Heart right ventricle (tissue), 16 donors: ENCODE measurements at regions not wholly inside any gene's neighbourhood (a gene's known extent, or its start where the extent isn't known, plus 50 kb on each side); places are given as distances from the start of the nearest gene placed in this dataset.

Experiments used
- ATAC-seq, 8 donors: fragments of 200-7000 bp; cut with Tn5 transposase; one replicate each; pipeline ENCODE4 v1.9.1; 2020; ENCODE audit warnings: mild to moderate bottlenecking in 8 of 8, moderate library complexity in 8 of 8, moderate number of reproducible peaks in 1 of 8
- DNase-seq, 2 donors: peaks; one replicate each; pipeline ENCODE4 v3.0.0-alpha.2; 2020
- H3K27ac ChIP-seq, 10 donors: fragments of 200-600 bp; sonication (generic) in 2 of 10; one replicate each; pipeline versions ENCODE4 v1.5.0 to v1.8.0; 2020 to 2022; ENCODE audit warnings: mild to moderate bottlenecking in 3 of 10
- H3K27me3 ChIP-seq, 7 donors: fragments of 200-600 bp; one replicate each; pipeline ENCODE4 v1.8.0; 2021 to 2022; ENCODE audit warnings: mild to moderate bottlenecking in 2 of 7
- H3K36me3 ChIP-seq, 9 donors: fragments of 200-600 bp; sonication (generic) in 1 of 9; one replicate each; pipeline versions ENCODE4 v1.5.0 to v1.8.0; 2020 to 2022; ENCODE audit warnings: mild to moderate bottlenecking in 2 of 9
- H3K4me1 ChIP-seq, 9 donors: fragments of 200-600 bp; sonication (generic) in 1 of 9; one replicate each; pipeline versions ENCODE4 v1.5.0 to v1.8.0; 2020 to 2022; ENCODE audit warnings: mild to moderate bottlenecking in 4 of 9
- H3K4me3 ChIP-seq, 10 donors: fragments of 200-600 bp; sonication (generic) in 2 of 10; one replicate each; pipeline versions ENCODE4 v1.5.0 to v1.8.0; 2020 to 2022; ENCODE audit warnings: mild to moderate bottlenecking in 7 of 10, moderate library complexity in 2 of 10
- H3K9me3 ChIP-seq, 11 donors: fragments of 200-600 bp in 10 of 11; sonication (generic) in 2 of 11; one replicate each; pipeline versions ENCODE4 v1.5.0 to v1.8.0; 2013 to 2022; ENCODE audit warnings: mild to moderate bottlenecking in 2 of 11, control low read depth in 1 of 11, moderate library complexity in 1 of 11
- WGBS, 2 donors: extraction: QIAGEN DNeasy Blood & Tissue Kit; methylation state at CpG; one replicate each; pipeline ENCODE4 v1.1.7; 2013; ENCODE audit warnings: inconsistent platforms in 1 of 2; 5-methylcytosine and 5-hydroxymethylcytosine counted together
- intact Hi-C, 10 donors: fragments of 100-400 bp; cut with DNase I; formaldehyde crosslinking; loops; one replicate each; pipeline versions ENCODE4 v1.11.1 to v1.14.2; 2022
- TF ChIP-seq, protein P1 (sequence below), 9 donors: fragments of 200-600 bp; sonication (generic) in 2 of 9; IDR thresholded peaks; one replicate each; pipeline versions ENCODE4 v1.5.0 to v1.8.0; 2021 to 2022; ENCODE audit warnings: antibody characterized with exemption in 9 of 9, mild to moderate bottlenecking in 5 of 9, moderate library complexity in 1 of 9
- donor health status: Arrhythmogenic right ventricular cardiomyopathy.
- donor health status: ischemic (EF 13 %, LVEDD 7.1; RV severe dilation, severe dysfunction).
- donor health status: healthy with polysubstance abuse.
- donor health status: DM: no; HTN: yes; CAD: no.
- donor health status: DM: no; HTN: no; CAD: no.
- donor health status: ischemic (EF 25% LVEDD 6.9; RV normal size, moderate dysfunction).
- donor health status: ischemic (EF 25% LVEDD 5.7; RV mildly dilated, moderate dysfunction).
- donor health status: healthy.
- donor health status: DM: yes; HTN: yes; CAD: no.
- donor health status: Ischemic cardiomyopathy.
- donor health status: ischemic (EF 35%, LVEDD 5.7; RV mildly dilated, moderate dysfunction).
- donor health status: nonischemic (EF 11% LVEDD 7.7; RV severe dilation, severe dysfunction).
- donor health status: DM: yes; HTN: yes; CAD: no.
- donor health status: PGD.
- donor health status: ischemic (EF 29% LVEDD 5.4; RV normal size, mild dysfunction).
- donor health status: nonischemic (EF 23%, LVEDD 6.1; RV moderate dilation, normal function).

DNA sequence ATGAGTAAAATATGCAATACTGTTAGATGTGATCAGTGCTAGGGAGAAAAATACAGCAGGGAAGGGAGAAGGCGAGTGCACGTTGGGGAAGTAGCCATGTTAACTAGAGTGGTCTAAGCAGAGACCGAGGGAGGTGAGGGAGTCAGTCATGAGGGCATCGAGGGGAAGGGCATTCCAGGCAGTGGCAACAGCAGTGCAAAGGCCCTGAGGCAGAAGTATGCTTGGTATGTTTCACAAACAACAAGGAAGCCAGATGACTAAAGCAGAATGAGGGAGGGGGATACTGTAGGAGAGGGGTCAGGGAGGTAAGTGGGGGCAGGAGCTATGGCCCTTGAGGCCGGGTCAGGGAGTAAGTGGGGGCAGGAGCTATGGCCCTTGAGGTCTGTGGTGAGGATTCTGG, 123.3 kb upstream of the BOD1 start:
- ATAC-seq (no peak), DNase-seq (no peak)
- Histone ChIP-seq H3K27me3 (no peaks in the 10 kb centered on the region), H3K36me3 (no peaks in the 10 kb centered on the region), H3K27ac (no peak overlapping the region), H3K4me3 (no peak overlapping the region), H3K4me1 (peaks cover 0 to 13% (median 0%) of the 10 kb centered on the region in 9 donors), H3K9me3 (no peaks in the 10 kb centered on the region)
- intact Hi-C loops: no loop called here
- 78 to 80% methylated on average over 5 of the region's 5 CpGs for WGBS, 2 donors
- TF ChIP-seq, protein P1, sequence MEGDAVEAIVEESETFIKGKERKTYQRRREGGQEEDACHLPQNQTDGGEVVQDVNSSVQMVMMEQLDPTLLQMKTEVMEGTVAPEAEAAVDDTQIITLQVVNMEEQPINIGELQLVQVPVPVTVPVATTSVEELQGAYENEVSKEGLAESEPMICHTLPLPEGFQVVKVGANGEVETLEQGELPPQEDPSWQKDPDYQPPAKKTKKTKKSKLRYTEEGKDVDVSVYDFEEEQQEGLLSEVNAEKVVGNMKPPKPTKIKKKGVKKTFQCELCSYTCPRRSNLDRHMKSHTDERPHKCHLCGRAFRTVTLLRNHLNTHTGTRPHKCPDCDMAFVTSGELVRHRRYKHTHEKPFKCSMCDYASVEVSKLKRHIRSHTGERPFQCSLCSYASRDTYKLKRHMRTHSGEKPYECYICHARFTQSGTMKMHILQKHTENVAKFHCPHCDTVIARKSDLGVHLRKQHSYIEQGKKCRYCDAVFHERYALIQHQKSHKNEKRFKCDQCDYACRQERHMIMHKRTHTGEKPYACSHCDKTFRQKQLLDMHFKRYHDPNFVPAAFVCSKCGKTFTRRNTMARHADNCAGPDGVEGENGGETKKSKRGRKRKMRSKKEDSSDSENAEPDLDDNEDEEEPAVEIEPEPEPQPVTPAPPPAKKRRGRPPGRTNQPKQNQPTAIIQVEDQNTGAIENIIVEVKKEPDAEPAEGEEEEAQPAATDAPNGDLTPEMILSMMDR (IDR thresholded peaks at IDR 0.05): no peak

DNA sequence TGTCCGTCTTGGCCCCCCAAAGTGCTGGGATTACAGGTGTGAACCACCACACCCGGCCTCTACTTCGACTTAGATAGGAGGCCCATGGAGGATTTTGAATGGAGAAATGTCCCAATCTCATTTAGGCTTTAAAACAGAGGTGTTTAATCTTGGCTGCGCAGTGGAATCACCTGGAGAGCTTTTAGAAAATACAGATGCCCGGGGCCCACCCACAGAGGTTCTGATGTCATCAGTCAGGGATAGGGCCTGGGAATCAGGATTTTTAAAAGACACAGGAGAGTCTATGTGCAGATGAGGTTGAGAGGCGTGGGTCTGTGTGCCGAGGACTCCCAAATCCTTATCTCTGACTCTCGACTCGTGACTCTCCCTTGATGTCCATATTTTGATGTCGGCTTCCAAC, 124.0 kb upstream of the BOD1 start:
- no peak for ATAC-seq
- Histone ChIP-seq H3K9me3 (no peaks in the 10 kb centered on the region), H3K27me3 (no peaks in the 10 kb centered on the region), H3K4me1 (peaks cover 0 to 19% (median 0%) of the 10 kb centered on the region in 9 donors), H3K4me3 (no peak overlapping the region), H3K27ac (no peak overlapping the region), H3K36me3 (no peaks in the 10 kb centered on the region)
- intact Hi-C loops: no loop called here
- DNase-seq: no peak
- 93 to 94% methylated on average over 10 of the region's 10 CpGs for WGBS, 2 donors
- TF ChIP-seq, protein P1 (IDR thresholded peaks at IDR 0.05): no peak

DNA sequence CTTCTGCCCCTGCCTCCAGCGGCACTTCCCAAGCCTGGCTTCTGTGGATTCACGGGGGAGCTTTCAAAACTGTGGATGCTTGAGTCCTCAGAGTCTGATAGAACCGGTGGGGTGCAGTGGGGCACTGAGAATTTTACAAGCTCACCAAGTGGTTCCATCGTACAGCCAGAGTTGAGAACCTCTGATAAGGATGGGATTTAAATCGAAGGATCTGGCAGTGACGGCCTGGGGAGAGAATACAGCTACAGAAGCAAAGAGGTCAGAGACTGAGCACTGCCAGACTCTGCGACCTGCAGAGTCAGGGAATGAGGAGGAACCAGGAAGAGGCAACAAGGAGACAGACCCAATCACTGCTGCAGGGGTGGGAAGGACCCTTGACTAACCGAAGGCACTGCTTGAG, 124.6 kb upstream of the BOD1 start:
- TF ChIP-seq, protein P1 (IDR thresholded peaks at IDR 0.05): no peak
- no peaks in the 10 kb centered on the region for H3K9me3 ChIP-seq
- no peak overlapping the region for H3K27ac ChIP-seq
- intact Hi-C loops: no loop called here
- DNase-seq: no peak
- whole genome bisulfite sequencing, 2 donors: 74% methylated on average over 8 of the region's 8 CpGs
- ATAC-seq: no peak
- peaks cover 0 to 20% (median 0%) of the 10 kb centered on the region in 9 donors for H3K4me1 ChIP-seq
- no peak overlapping the region for H3K4me3 ChIP-seq
- H3K36me3 ChIP-seq: no peaks in the 10 kb centered on the region
- H3K27me3 ChIP-seq: no peaks in the 10 kb centered on the region

DNA sequence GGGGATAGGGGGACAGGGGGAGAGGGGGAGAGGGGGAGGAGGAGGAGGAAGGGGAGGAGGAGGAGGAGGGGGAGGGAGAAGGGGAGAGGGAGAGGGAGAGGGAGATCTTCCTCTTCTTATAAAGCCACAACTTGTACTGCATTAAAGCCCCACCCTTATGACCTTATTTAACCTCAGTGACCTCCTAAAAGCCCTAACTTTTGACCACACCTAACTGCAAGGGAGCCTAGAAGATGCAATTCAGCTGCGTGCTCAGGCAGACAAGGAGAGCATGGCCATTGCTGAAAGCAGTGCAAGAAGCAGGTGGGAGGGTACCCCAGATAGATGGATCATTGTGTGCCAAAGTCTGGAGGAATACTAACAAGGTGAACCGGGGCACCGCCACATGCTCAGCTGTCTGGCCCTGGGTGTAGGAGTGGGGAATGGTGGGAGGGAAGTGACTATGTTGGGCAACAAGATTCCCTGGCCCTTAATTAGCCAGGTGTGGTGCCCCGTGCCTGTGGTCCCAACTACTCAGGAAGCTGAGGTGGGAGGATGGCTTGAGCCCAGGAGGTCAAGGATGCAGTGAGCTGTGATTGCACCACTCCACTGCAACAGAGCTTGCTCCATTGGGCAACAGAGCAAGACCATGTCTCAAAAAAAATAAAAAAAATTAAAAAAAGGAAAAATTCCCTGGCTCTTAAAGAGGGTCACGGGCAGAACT, 125.4 kb upstream of the BOD1 start:
- 86 to 91% methylated on average over 5 of the region's 5 CpGs for WGBS, 2 donors
- ATAC-seq: no peak
- no peak for DNase-seq
- Histone ChIP-seq H3K36me3 (no peaks in the 10 kb centered on the region), H3K4me1 (peaks cover 0 to 20% (median 0%) of the 10 kb centered on the region in 9 donors), H3K9me3 (no peaks in the 10 kb centered on the region), H3K27me3 (no peaks in the 10 kb centered on the region), H3K4me3 (no peak overlapping the region), H3K27ac (no peak overlapping the region)
- intact Hi-C loops: no loop called here
- TF ChIP-seq, protein P1 (IDR thresholded peaks at IDR 0.05): no peak
